GM21423 (cell line): ENCODE measurements at regions not wholly inside any gene's neighbourhood (a gene's known extent, or its start where the extent isn't known, plus 50 kb on each side); places are given as distances from the start of the nearest gene placed in this dataset.
"Not testable (repeated sequence)": the region's sequence is repeated elsewhere in the genome, so short reads cannot be mapped to it uniquely, and the experiment has no call there.

Experiments
- ATAC-seq: cut with Tn5 transposase; IDR thresholded peaks from one replicate; pipeline ENCODE4 v1.9.1; 2021; ENCODE audit warnings: mild to moderate bottlenecking, moderate library complexity; ENCODE audit not compliant: unreplicated experiment

GRCh38 chr2:228798458-228799207, 472.5 kb downstream of the PID1 start:
- ATAC-seq, result no peak

GRCh38 chr2:228796386-228796785, 474.7 kb downstream of the PID1 start:
- ATAC-seq, result no peak

- ATAC-seq, result no peak
These were observed 478.0 kb downstream of the PID1 start for GRCh38 chr2:228793116-228793515.

GRCh38 chr2:228786901-228787300, 484.2 kb downstream of the PID1 start:
- no peak for ATAC-seq

- ATAC-seq, result no peak
These were observed 488.8 kb downstream of the PID1 start for GRCh38 chr2:228782281-228782680.

- no peak for ATAC-seq
These were observed 493.2 kb downstream of the PID1 start for GRCh38 chr2:228777855-228778355.

GRCh38 chr2:228774548-228774947, 496.5 kb downstream of the PID1 start:
- ATAC-seq, result no peak

- no peak for ATAC-seq
These were observed 499.3 kb downstream of the PID1 start for GRCh38 chr2:228771774-228772173.

GRCh38 chr2:228771315-228771714, 499.8 kb downstream of the PID1 start:
- ATAC-seq, result no peak

GRCh38 chr2:228768818-228769217, 502.3 kb downstream of the PID1 start:
- no peak for ATAC-seq

- not testable (repeated sequence) for ATAC-seq
These were observed 502.9 kb downstream of the PID1 start for GRCh38 chr2:228768141-228768540.

- ATAC-seq, result no peak
These were observed 503.9 kb downstream of the PID1 start for GRCh38 chr2:228767196-228767595.

- ATAC-seq, result no peak
These were observed 507.6 kb downstream of the PID1 start for GRCh38 chr2:228763379-228763981.

- ATAC-seq, result no peak
These were observed 508.5 kb downstream of the PID1 start for GRCh38 chr2:228762565-228762964.

- ATAC-seq, result not testable (repeated sequence)
These were observed 515.4 kb downstream of the PID1 start for GRCh38 chr2:228755661-228756060.

- ATAC-seq, result no peak
These were observed 523.6 kb downstream of the PID1 start for GRCh38 chr2:228747483-228747882.

- ATAC-seq, result no peak
These were observed 532.3 kb downstream of the PID1 start for GRCh38 chr2:228738671-228739380.

- ATAC-seq, result no peak
These were observed 535.4 kb downstream of the PID1 start for GRCh38 chr2:228735697-228736096.

- ATAC-seq, result no peak
These were observed 539.6 kb downstream of the PID1 start for GRCh38 chr2:228731517-228731916.

GRCh38 chr2:228728961-228729360, 542.1 kb downstream of the PID1 start:
- ATAC-seq, result no peak

- ATAC-seq, result no peak
These were observed 543.5 kb upstream of the SPHKAP start for GRCh38 chr2:228725031-228725430.

- no peak for ATAC-seq
These were observed 542.1 kb upstream of the SPHKAP start for GRCh38 chr2:228723599-228723998.
